ENCODE measurements at regions not wholly inside any gene's neighbourhood (a gene's known extent, or its start where the extent isn't known, plus 50 kb on each side); places are given as distances from the start of the nearest gene placed in this dataset.

- no peaks in the 10 kb centered on the region for H3K4me1 Mint-ChIP-seq (ENCODE audit: low read depth, unreplicated experiment)
- H3K36me3 Mint-ChIP-seq (ENCODE audit: unreplicated experiment) = no peaks in the 10 kb centered on the region
- no peaks in the 10 kb centered on the region for H3K27me3 Mint-ChIP-seq (ENCODE audit: unreplicated experiment)
- TF ChIP-seq CTCF (IDR thresholded peaks at IDR 0.05; ENCODE audit: partially characterized antibody, unreplicated experiment) = no peak
- no peaks in the 10 kb centered on the region for H3K9me3 Mint-ChIP-seq (ENCODE audit: unreplicated experiment)
- H3K4me3 Mint-ChIP-seq (ENCODE audit: unreplicated experiment) = no peak overlapping the region
- H3K27ac Mint-ChIP-seq (ENCODE audit: unreplicated experiment) = no peak overlapping the region
- DNase-seq = no peak
Observed at GRCh38 chr17:71993363-71993762, 127.5 kb upstream of the SOX9 start.

- Mint-ChIP-seq H3K27me3 (ENCODE audit: unreplicated experiment) (no peaks in the 10 kb centered on the region), H3K4me1 (ENCODE audit: low read depth, unreplicated experiment) (no peaks in the 10 kb centered on the region), H3K9me3 (ENCODE audit: unreplicated experiment) (no peaks in the 10 kb centered on the region), H3K27ac (ENCODE audit: unreplicated experiment) (no peak overlapping the region), H3K4me3 (ENCODE audit: unreplicated experiment) (no peak overlapping the region), H3K36me3 (ENCODE audit: unreplicated experiment) (no peaks in the 10 kb centered on the region)
- no peak for TF ChIP-seq CTCF (IDR thresholded peaks at IDR 0.05; ENCODE audit: partially characterized antibody, unreplicated experiment)
- DNase-seq = no peak
Observed at GRCh38 chr17:71995590-71995989, 125.2 kb upstream of the SOX9 start.

DNA sequence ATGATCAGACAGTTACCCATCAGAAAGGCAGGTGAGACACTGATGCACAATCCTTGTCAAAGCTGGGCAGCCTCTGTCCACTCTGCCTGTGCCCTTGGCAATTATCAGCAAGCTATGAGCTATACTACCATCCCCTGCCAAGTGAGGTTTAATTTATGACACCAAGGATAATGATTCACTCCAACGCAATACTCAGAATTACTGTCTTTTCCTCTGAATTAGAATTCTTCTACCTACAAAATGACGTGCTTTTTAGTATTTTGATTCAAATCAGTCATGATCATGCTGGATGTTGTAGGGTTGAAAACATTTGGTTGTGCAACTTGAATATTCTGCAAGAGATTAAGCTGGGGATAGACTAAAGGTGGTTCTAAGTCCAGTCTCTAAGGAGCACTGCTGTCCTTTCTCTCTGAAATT is 116.8 kb upstream of the SOX9 start:
- no peak for DNase-seq
- H3K36me3 Mint-ChIP-seq (ENCODE audit: unreplicated experiment) = no peaks in the 10 kb centered on the region
- no peak overlapping the region for H3K4me3 Mint-ChIP-seq (ENCODE audit: unreplicated experiment)
- TF ChIP-seq CTCF (IDR thresholded peaks at IDR 0.05; ENCODE audit: partially characterized antibody, unreplicated experiment) = no peak
- H3K27me3 Mint-ChIP-seq (ENCODE audit: unreplicated experiment) = no peaks in the 10 kb centered on the region
- H3K27ac Mint-ChIP-seq (ENCODE audit: unreplicated experiment) = no peak overlapping the region
- H3K9me3 Mint-ChIP-seq (ENCODE audit: unreplicated experiment) = no peaks in the 10 kb centered on the region
- H3K4me1 Mint-ChIP-seq (ENCODE audit: low read depth, unreplicated experiment) = no peaks in the 10 kb centered on the region

- Mint-ChIP-seq H3K4me1 (ENCODE audit: low read depth, unreplicated experiment) (no peaks in the 10 kb centered on the region), H3K27me3 (ENCODE audit: unreplicated experiment) (no peaks in the 10 kb centered on the region), H3K36me3 (ENCODE audit: unreplicated experiment) (no peaks in the 10 kb centered on the region), H3K4me3 (ENCODE audit: unreplicated experiment) (no peak overlapping the region), H3K27ac (ENCODE audit: unreplicated experiment) (no peak overlapping the region), H3K9me3 (ENCODE audit: unreplicated experiment) (no peaks in the 10 kb centered on the region)
- DNase-seq = no peak
- no peak for TF ChIP-seq CTCF (IDR thresholded peaks at IDR 0.05; ENCODE audit: partially characterized antibody, unreplicated experiment)
Observed at GRCh38 chr17:72004611-72005331, 116.0 kb upstream of the SOX9 start.

- DNase-seq = no peak
- Mint-ChIP-seq H3K36me3 (ENCODE audit: unreplicated experiment) (no peaks in the 10 kb centered on the region), H3K4me3 (ENCODE audit: unreplicated experiment) (no peak overlapping the region), H3K27me3 (ENCODE audit: unreplicated experiment) (no peaks in the 10 kb centered on the region), H3K9me3 (ENCODE audit: unreplicated experiment) (no peaks in the 10 kb centered on the region), H3K27ac (ENCODE audit: unreplicated experiment) (no peak overlapping the region), H3K4me1 (ENCODE audit: low read depth, unreplicated experiment) (no peaks in the 10 kb centered on the region)
- TF ChIP-seq CTCF (IDR thresholded peaks at IDR 0.05; ENCODE audit: partially characterized antibody, unreplicated experiment) = no peak
Observed at GRCh38 chr17:72005332-72006163, 115.3 kb upstream of the SOX9 start.

All from glutamatergic neuron (in vitro differentiated cells).